ENCODE measurements at regions not wholly inside any gene's neighbourhood (a gene's known extent, or its start where the extent isn't known, plus 50 kb on each side); places are given as distances from the start of the nearest gene placed in this dataset.

- ChIA-PET CTCF (no interaction called here), POLR2A (no interaction called here)
- no peak overlapping the region for H3K4me3 Mint-ChIP-seq
- H3K27me3 Mint-ChIP-seq: peaks cover 3% of the 10 kb centered on the region
- H3K36me3 Mint-ChIP-seq (ENCODE audit: low read depth): no peaks in the 10 kb centered on the region
- H3K4me1 Mint-ChIP-seq: no peaks in the 10 kb centered on the region
- H3K9me3 Mint-ChIP-seq: peaks cover 8% of the 10 kb centered on the region
- H3K27ac Mint-ChIP-seq: no peak overlapping the region
- no peak for DNase-seq
These were observed 149.2 kb upstream of the C1orf21 start for GRCh38 chr1:184237588-184237987.

- Mint-ChIP-seq H3K27ac (no peak overlapping the region), H3K9me3 (no peaks in the 10 kb centered on the region), H3K27me3 (peaks cover 6% of the 10 kb centered on the region), H3K4me1 (no peaks in the 10 kb centered on the region), H3K4me3 (no peak overlapping the region), H3K36me3 (ENCODE audit: low read depth) (no peaks in the 10 kb centered on the region)
- ChIA-PET POLR2A (no interaction called here), CTCF (no interaction called here)
- no peak for DNase-seq
These were observed 145.4 kb upstream of the C1orf21 start for GRCh38 chr1:184241446-184241845.

DNA sequence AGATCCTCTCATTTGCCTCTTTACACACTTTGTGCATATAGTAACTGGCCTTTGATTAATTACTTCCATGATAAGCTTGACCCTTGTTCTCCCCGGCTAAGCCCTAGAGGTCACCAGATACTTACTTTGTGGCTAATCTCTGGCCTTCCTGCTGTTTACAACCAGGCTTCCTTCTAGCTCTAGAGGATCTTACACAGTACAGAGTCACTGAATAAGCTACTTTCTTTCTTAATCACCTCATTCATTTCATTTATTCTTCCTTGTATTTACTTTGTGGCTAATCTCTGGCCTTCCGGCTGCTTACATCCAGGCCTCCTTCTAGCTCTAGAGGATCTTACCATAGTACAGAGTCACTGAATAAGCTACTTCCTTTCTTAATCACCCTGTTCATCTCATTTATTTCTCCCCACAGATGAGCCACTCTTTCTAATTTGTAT, 144.3 kb upstream of the C1orf21 start:
- no peak for DNase-seq
- Mint-ChIP-seq H3K4me1 (no peaks in the 10 kb centered on the region), H3K27me3 (peaks cover 6% of the 10 kb centered on the region), H3K9me3 (no peaks in the 10 kb centered on the region), H3K27ac (no peak overlapping the region), H3K36me3 (ENCODE audit: low read depth) (no peaks in the 10 kb centered on the region), H3K4me3 (no peak overlapping the region)
- POLR2A ChIA-PET: no interaction called here
- CTCF ChIA-PET: interaction anchor here (2.0 kb wide), 1 partner anchor 30 kb away, joined by 5 read pairs; no protein-coding TSS in a partner anchor

DNA sequence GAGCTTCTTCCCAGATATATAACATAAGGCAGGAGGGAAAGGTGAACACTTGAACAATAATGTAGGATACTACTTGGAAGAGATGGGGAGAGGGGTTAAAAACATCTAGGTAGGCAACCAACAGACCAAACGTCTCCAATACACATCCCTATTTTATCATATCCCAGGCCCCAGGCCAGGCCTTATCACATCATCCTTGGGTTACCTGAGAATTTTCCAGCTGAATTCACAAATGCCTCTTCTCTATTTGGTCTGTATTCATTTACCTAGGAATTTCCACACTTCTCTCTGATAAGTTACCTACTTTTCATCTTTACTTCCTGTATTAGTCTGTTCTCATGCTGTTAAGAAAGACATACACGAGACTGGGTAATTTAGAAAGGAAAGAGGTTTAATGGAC, 141.9 kb upstream of the C1orf21 start:
- no peaks in the 10 kb centered on the region for H3K36me3 Mint-ChIP-seq (ENCODE audit: low read depth)
- H3K27ac Mint-ChIP-seq: no peak overlapping the region
- POLR2A ChIA-PET: no interaction called here
- CTCF ChIA-PET: no interaction called here
- peaks cover 9% of the 10 kb centered on the region for H3K27me3 Mint-ChIP-seq
- H3K4me3 Mint-ChIP-seq: no peak overlapping the region
- no peak for DNase-seq
- H3K4me1 Mint-ChIP-seq: no peaks in the 10 kb centered on the region
- H3K9me3 Mint-ChIP-seq: no peaks in the 10 kb centered on the region

GRCh38 chr1:184247671-184248070, 139.2 kb upstream of the C1orf21 start:
- DNase-seq: no peak
- Mint-ChIP-seq H3K4me1 (no peaks in the 10 kb centered on the region), H3K27me3 (peaks cover 13% of the 10 kb centered on the region), H3K36me3 (ENCODE audit: low read depth) (no peaks in the 10 kb centered on the region), H3K4me3 (no peak overlapping the region), H3K27ac (no peak overlapping the region), H3K9me3 (no peaks in the 10 kb centered on the region)
- ChIA-PET POLR2A (no interaction called here), CTCF (no interaction called here)

DNA sequence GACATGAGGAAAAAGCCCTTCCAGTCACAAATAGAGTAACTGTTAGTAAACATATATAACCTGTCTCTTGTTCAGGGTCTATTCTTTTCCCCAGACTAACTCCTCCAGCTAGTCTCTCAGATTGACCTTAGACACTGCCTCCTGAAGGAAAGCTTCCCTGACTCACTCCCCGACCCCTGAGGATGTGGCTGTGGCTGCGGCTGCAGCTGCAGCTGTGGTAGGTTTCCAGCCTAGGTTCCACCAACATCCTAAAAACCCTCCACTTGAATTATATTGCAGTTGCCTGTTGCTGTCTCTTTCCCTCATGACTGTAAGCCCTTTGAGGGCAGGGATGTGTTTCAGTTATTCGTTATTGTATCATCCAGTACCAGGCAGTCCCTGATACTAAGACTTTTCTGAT, 132.9 kb upstream of the C1orf21 start:
- Mint-ChIP-seq H3K9me3 (no peaks in the 10 kb centered on the region), H3K4me1 (no peaks in the 10 kb centered on the region), H3K27ac (no peak overlapping the region), H3K36me3 (ENCODE audit: low read depth) (no peaks in the 10 kb centered on the region), H3K27me3 (peaks cover 7% of the 10 kb centered on the region), H3K4me3 (no peak overlapping the region)
- DNase-seq: no peak
- ChIA-PET POLR2A (no interaction called here), CTCF (no interaction called here)

- H3K4me3 Mint-ChIP-seq: no peak overlapping the region
- H3K27me3 Mint-ChIP-seq: peaks cover 7% of the 10 kb centered on the region
- H3K36me3 Mint-ChIP-seq (ENCODE audit: low read depth): no peaks in the 10 kb centered on the region
- no peak overlapping the region for H3K27ac Mint-ChIP-seq
- POLR2A ChIA-PET: no interaction called here
- no peaks in the 10 kb centered on the region for H3K4me1 Mint-ChIP-seq
- CTCF ChIA-PET: no interaction called here
- no peaks in the 10 kb centered on the region for H3K9me3 Mint-ChIP-seq
- DNase-seq: no peak
These were observed 132.0 kb upstream of the C1orf21 start for GRCh38 chr1:184254849-184255248.

DNA sequence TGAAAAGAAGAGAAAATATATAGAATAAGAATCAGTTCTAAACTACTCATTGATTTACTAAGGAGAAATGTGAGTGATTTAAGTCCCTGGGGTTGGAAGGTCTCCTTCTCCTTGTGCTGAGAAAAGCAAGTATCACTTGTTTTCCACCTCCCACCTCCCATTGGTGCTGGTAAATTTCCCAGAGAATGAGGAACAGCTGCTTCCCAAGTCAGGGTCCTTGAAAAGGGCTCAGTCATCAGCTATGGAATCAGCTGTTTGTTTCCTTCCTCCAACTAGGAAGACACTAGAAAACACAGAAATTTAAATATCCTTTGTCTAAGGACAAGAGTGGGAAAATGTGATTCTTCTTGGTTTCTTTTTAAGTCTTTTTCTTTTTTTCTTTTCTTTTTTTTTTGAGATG, 131.3 kb upstream of the C1orf21 start:
- Mint-ChIP-seq H3K36me3 (ENCODE audit: low read depth) (no peaks in the 10 kb centered on the region), H3K4me3 (no peak overlapping the region), H3K9me3 (no peaks in the 10 kb centered on the region), H3K27me3 (peaks cover 5% of the 10 kb centered on the region), H3K4me1 (no peaks in the 10 kb centered on the region), H3K27ac (no peak overlapping the region)
- no peak for DNase-seq
- ChIA-PET POLR2A (no interaction called here), CTCF (interaction anchor here (0.7 kb wide), 1 partner anchor 535 kb away, joined by 3 read pairs; no protein-coding TSS in a partner anchor)

GRCh38 chr1:184257873-184258272, 129.0 kb upstream of the C1orf21 start:
- CTCF ChIA-PET: no interaction called here
- DNase-seq: no peak
- H3K9me3 Mint-ChIP-seq: no peaks in the 10 kb centered on the region
- POLR2A ChIA-PET: no interaction called here
- no peaks in the 10 kb centered on the region for H3K36me3 Mint-ChIP-seq (ENCODE audit: low read depth)
- no peaks in the 10 kb centered on the region for H3K4me1 Mint-ChIP-seq
- no peaks in the 10 kb centered on the region for H3K27me3 Mint-ChIP-seq
- H3K27ac Mint-ChIP-seq: no peak overlapping the region
- H3K4me3 Mint-ChIP-seq: no peak overlapping the region

DNA sequence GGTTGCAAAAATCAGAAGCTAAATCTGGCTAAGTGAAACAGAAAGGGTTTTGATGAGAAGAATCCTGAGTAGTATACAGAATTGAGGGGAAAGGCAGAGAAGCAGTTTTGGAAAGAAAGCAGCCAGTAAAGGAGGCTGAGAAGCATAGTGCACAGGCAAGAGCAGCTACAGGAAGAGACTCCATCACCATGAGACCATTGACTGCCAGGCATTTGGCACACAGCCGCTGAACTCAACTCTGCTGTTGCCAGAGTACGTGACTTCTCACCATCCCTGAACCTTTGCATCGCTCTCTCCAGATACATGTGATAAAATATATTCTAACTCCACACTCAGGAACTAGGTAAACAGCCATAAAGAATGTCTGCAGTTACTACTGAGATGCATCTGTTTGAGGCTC, 128.3 kb upstream of the C1orf21 start:
- Mint-ChIP-seq H3K4me1 (no peaks in the 10 kb centered on the region), H3K27ac (no peak overlapping the region), H3K36me3 (ENCODE audit: low read depth) (no peaks in the 10 kb centered on the region), H3K27me3 (no peaks in the 10 kb centered on the region), H3K4me3 (no peak overlapping the region), H3K9me3 (no peaks in the 10 kb centered on the region)
- DNase-seq: no peak
- CTCF ChIA-PET: no interaction called here
- POLR2A ChIA-PET: no interaction called here

DNA sequence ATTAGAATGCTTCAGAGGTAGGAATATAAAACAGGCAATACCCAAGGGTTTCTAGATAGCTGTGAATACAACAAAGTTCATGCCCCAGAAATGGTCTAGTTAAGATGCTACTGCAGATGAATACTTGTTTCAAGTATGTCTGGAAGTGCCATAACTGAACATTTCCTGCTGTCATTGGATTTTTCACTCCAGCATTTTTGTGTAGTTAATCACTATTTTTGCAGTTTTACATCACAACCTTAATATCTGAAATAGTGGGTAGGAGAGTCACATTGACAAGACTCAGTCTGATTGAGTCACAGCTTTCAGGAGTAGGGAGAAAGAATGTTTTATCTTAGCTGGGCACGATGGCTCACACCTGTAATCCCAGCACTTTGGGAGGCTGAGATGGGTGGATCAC, 126.4 kb upstream of the C1orf21 start:
- no peak overlapping the region for H3K27ac Mint-ChIP-seq
- CTCF ChIA-PET: no interaction called here
- no peaks in the 10 kb centered on the region for H3K9me3 Mint-ChIP-seq

DNA sequence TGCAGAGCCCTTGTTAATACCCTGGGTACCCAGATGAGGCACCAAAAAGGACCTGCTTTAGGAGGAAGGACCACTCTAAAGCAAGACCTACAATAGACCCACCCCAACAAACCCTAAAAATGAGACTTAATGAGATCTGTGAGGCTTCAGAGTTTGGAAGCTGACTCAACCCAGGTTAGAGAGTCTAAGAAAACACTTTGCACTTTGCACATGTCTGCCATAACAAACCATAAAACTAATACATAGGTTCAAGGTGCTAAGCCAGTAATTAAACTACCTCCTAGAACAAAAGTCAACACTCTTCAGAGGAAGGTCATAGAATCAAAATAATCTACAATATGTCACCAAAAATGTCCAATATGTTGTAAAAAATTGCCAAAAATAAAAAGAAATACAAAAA, 124.7 kb upstream of the C1orf21 start:
- no peaks in the 10 kb centered on the region for H3K36me3 Mint-ChIP-seq (ENCODE audit: low read depth)
- no peaks in the 10 kb centered on the region for H3K4me1 Mint-ChIP-seq
- DNase-seq: no peak
- ChIA-PET CTCF (no interaction called here), POLR2A (no interaction called here)
- H3K9me3 Mint-ChIP-seq: no peaks in the 10 kb centered on the region
- no peak overlapping the region for H3K4me3 Mint-ChIP-seq
- no peak overlapping the region for H3K27ac Mint-ChIP-seq
- peaks cover 2% of the 10 kb centered on the region for H3K27me3 Mint-ChIP-seq

More for the DNA sequence above, 126.4 kb upstream of the C1orf21 start:
- POLR2A ChIA-PET: no interaction called here
- no peak for DNase-seq
- H3K4me1 Mint-ChIP-seq: no peaks in the 10 kb centered on the region
- no peaks in the 10 kb centered on the region for H3K36me3 Mint-ChIP-seq (ENCODE audit: low read depth)
- peaks cover 2% of the 10 kb centered on the region for H3K27me3 Mint-ChIP-seq
- H3K4me3 Mint-ChIP-seq: no peak overlapping the region

- no peak for DNase-seq
- Mint-ChIP-seq H3K27ac (no peak overlapping the region), H3K9me3 (no peaks in the 10 kb centered on the region), H3K4me3 (no peak overlapping the region), H3K27me3 (peaks cover 4% of the 10 kb centered on the region), H3K4me1 (no peaks in the 10 kb centered on the region), H3K36me3 (ENCODE audit: low read depth) (no peaks in the 10 kb centered on the region)
- ChIA-PET POLR2A (no interaction called here), CTCF (interaction anchor here (0.6 kb wide), 1 partner anchor 610 kb away, joined by 3 read pairs; no protein-coding TSS in a partner anchor)
These were observed 119.1 kb upstream of the C1orf21 start for GRCh38 chr1:184267747-184268146.

- Mint-ChIP-seq H3K9me3 (no peaks in the 10 kb centered on the region), H3K36me3 (ENCODE audit: low read depth) (no peaks in the 10 kb centered on the region), H3K4me3 (no peak overlapping the region), H3K27me3 (peaks cover 2% of the 10 kb centered on the region), H3K27ac (no peak overlapping the region), H3K4me1 (no peaks in the 10 kb centered on the region)
- DNase-seq: no peak
- CTCF ChIA-PET: no interaction called here
- POLR2A ChIA-PET: no interaction called here
These were observed 116.3 kb upstream of the C1orf21 start for GRCh38 chr1:184270556-184270955.
